ENCODE measurements at regions not wholly inside any gene's neighbourhood (a gene's known extent, or its start where the extent isn't known, plus 50 kb on each side); places are given as distances from the start of the nearest gene placed in this dataset.

DNA sequence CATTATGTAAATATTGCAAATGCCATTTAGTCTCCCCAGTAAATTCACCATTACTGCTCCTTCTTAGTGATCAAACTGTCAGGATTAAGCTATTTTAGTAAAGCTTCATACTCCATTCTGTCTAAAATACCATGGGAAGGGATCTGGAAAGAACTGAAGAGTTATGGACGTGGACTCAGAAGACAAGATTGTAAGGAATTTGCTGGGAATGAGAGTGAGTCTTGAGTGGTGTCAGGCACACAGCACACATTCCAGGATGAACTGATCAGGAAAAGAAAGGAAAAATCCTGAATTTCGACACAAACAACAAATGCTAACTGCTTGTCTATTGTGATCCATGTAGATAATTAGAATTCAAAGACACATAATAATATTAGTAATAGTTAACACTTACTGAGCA, 311.0 kb downstream of the CENPC start:
- DNase-seq (ENCODE audit: low read depth in 2 of 2) = no peak

DNA sequence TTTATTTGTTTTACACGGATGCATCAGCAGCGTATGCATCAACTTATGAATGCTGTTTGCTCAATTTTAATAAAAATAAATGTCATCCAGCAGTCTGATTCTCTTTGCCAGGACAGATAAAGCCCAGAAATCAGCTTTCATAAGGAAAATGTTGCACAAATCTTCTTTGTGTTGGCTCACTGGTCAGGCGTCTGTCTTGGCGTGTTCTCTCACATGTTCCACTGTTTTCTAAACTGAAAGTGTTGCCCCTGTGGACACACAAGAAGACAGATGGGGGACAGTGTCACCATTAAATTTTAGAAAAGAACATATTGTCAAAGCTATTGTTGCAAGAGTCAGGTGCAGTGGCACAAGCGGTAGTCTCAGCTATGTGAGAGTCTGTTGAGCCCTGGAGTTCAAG, 316.2 kb downstream of the CENPC start:
- DNase-seq (ENCODE audit: low read depth in 2 of 2) = no peak

DNA sequence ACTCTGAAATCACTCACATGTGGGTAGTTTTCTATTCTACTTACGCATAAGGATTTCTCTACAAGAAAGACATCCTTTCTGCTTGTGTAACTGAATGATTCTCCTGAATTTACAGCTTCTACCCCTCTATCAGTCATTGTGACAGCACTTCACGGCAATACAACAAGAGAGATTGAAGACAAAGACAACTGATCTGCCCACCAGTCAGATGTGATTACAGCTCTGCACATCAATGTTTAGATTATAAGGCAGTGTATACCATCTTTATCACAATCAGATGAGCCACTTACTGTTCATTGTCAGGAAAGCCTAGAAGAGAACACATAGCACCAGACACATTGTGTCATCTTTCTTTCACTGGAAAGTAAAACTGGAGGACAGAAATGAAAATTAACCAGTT, 324.4 kb downstream of the CENPC start:
- DNase-seq (ENCODE audit: low read depth in 2 of 2) = no peak

DNA sequence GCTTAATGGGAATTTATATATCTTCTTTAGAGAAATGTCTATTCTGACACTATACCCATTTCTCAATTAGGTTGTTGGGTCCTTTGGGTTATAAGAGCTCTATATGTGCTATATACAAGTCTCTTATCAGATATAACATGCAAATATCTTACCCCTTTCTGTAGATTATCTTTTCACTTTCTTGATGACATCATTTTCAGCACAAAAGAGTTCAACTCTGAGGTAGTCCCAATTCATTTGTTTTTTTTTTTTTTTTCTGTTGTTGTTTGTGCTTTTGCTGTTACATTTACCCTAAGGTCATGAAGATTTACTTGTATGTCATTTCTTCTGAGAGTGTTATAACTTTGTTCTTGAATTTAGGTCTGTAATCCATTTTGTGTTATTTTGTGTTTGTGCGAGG, 326.4 kb downstream of the CENPC start:
- no peak for DNase-seq (ENCODE audit: low read depth in 2 of 2)

DNA sequence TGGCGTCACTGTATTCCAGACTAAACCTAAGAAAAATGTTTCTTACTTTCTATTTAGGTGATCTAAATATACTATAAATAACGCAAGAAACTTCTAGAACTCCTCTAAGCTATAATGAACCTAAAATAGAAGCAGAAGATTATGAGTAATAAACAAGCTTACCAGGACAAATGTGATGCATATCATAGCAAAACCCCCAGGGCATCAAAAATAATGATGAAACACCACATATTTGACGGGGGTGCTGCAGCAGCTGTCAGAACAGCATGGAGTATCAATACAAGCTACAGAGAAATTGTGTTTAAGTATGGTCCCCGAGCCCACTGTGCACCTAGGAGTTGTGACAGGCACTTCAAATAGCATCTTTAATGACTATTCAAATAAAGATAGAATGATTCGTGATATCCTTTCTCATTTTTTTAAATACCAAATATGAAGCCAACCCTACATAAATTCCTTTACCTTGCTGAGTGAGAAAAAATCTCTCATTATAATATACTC, 337.3 kb downstream of the CENPC start:
- no peak for DNase-seq (ENCODE audit: low read depth in 2 of 2)

DNA sequence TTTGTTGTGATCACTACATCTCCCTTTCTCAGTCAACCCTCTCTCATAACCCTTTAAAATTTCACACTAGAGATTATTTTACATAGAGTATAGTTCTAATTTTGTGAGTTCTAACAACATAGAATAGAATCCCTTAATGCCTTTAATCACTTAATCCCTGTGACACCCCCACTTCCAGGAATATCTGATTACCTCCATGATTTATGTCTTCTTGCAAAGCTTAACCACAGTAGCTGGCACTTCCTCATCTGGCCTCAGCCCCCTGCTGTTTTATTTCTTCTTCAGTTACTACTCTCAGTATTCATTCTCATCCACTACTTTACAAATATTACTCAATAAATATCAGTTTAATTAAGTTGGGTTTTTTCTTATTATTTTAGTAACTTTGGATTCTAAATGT, 340.9 kb downstream of the CENPC start:
- no peak for DNase-seq (ENCODE audit: low read depth in 2 of 2)

DNA sequence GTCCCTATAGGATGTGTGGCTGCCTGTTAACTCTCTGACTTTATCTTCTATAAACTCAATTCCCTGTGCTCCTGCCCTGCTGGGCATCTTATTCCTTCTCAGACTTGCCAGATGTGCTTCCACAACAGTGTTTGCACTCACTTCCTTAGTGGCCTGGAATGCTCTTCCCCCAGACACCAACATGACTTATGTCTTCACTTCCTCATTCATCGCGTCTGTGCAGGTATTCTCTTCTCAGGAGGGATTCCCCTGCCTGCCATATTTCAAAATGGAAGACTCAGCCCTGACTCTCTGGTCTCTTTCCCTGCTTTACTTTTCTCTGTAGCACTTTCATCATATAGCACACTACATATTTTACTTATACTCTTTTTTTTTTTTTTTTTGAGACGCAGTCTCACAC, 344.0 kb downstream of the CENPC start:
- no peak for DNase-seq (ENCODE audit: low read depth in 2 of 2)

DNA sequence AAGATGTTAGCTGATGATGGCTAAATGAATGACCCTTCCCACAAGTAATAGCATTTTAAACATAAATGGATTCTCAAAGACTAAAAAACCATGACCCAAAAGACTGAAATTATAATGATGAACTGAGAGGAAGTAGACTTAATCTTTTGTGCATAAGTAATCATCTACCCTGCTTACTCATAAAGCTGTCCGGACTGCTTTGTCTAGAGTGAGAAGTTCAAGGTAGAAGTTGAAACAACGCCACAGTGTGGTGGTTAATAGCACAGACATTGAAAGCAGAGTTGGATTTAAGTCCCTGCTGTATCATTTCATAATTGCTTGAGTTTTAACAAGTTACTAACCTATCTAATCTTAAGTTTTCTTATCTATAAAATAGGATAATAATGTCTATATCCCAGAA, 346.6 kb downstream of the CENPC start:
- DNase-seq (ENCODE audit: low read depth in 2 of 2) = no peak

DNA sequence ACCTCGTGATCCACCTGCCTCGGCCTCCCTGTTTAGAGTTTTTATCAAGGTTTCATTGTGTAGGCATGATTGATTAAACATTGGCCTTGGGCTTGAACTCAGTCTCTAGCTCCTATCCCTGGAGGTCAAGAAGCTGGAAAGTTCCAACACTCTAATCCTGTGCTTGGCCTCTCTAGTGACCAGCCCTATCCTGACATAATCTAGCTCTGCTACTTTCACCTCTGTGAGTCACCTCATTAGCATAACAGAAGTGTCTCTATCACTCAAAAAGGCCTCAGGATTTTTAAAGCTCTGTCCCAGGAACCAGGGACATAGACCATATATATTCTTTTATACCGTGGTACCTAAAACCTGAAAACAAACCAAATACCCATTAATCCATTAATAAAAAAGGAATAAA, 377.5 kb downstream of the CENPC start:
- DNase-seq (ENCODE audit: low read depth in 2 of 2) = no peak

DNA sequence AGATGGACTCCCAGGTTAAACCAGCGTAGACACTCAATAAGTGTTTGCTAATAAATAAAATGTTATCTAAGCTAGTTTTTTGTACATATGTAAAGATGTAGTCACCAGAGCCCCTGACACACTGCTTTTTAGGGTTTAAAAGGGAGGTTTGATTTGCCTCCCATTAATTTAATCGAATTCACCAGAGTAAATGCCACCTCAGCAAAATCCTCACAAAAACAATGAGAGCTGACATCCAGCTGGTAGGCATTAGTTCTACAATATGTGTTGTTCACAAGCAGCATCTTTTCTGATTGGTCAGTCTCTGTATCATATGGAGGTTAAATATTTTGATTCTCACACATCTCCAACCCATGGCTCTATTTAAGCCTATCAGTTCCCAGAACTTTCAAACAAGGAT, 382.6 kb downstream of the CENPC start:
- DNase-seq (ENCODE audit: low read depth in 2 of 2) = no peak

DNA sequence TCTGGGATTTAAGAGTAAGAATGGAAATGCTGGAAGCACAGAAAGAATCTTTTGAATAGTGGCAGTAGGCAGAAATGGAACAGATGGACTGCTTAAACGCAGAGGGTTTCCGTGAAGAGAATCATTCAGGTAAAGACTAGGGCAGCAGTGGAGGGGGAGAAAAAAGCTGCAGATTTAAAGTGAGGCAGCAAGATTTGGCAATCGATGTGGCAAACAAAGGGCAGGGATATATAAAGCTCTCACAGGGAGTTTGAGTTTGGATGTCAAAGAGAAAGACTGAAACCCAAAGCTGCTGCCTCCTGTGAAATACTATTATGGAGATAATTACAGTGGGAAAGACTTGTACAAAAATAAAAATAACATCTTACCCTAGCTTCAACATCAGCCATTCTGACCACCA, 384.0 kb downstream of the CENPC start:
- no peak for DNase-seq (ENCODE audit: low read depth in 2 of 2)

DNA sequence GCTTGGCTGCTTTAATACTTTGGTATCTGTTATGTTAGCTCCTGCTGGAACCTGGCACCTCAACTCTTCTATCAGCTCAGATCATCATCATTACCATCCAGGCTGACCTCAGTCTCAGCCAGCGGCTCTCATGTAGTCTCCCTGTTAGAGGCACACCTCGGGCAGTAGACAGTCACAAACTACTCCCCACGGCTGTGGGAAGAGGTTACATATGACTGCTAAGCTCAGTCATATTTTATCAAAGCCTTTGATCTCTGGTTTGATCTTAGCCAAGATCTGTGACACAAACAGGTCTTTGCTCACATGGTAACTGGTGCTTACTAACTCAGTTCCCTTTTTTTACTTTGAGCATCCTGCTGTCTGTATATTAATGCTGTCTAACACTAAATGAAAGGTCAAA, 384.9 kb downstream of the CENPC start:
- DNase-seq (ENCODE audit: low read depth in 2 of 2) = no peak

DNA sequence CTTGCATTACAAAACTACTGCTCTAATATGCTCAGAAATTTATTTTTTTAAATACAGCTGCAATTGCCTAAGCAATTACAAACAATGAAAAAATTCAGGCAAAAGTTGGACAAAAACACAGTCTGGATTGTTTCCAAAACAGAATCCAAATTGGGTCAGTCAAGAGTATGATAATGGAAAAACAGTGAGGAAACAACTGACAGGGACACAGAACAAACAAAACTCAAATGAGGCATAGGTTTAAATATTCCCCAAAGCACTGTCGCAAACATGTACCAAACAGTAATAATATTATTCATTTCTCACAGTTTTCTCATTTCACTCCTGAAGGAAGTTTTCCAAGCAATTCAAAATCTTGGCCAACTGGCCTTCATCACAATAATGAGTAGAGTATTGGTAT, 386.6 kb downstream of the CENPC start:
- no peak for DNase-seq (ENCODE audit: low read depth in 2 of 2)

DNA sequence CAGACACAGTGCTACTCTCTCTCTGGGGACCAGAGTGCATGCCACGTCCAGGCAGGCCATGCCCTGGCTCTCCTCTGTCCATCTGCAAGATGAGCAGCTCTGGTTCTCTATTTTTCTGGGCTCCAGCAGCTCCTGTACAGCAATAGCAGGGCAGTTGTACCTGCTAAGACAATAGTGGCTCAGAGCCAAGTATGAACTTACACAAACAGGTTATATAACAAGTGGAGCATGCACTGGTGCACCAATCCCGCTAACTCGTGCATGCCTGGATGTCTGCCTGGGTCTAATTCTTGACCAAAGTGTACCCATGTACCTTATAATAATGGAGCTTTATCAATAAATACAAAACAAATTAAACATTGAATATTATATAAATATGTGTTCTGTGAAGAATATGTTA, 392.3 kb downstream of the CENPC start:
- no peak for DNase-seq (ENCODE audit: low read depth in 2 of 2)

DNA sequence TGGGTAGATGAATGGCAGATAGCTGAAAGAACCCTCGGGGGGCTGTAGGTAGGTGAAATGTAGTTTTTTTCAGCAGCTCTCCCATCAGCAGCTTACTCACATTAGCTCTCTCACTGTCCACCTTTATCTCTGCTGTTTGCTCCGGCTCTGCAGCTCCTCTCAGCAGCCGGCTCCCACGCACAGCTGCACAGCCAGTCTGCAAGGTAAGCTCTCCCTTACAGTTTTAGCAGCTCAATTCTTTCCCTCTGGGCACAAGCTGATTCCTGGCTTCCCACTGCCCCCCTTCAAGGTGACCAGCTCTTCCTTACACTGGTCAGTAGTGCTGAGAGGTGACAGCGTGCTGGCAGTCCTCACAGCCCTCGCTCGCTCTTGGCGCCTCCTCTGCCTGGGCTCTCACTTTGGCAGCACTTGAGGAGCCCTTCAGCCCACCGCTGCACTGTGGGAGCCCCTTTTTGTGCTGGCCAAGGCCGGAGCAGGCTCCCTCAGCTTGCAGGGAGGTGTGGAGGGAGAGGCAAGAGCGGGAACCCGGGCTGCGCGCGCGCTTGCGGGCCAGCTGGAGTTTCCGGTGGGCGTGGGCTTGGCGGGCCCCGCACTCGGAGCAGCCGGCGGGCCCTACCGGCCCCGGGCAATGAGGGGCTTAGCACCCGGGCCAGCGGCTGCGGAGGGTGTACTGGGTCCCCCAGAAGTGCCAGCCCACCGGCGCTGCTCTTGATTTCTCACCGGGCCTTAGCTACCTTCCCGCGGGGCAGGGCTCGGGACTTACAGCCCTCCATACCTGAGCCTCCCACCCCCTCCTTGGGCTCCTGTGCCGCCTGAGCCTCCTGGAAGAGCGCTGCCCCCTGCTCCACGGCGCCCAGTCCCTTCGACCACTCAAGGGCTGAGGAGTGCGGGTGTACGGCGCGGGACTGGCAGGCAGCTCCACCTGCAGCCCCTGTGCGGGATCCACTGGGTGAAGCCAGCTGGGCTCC, 393.6 kb downstream of the CENPC start:
- no peak for DNase-seq (ENCODE audit: low read depth in 2 of 2)

DNA sequence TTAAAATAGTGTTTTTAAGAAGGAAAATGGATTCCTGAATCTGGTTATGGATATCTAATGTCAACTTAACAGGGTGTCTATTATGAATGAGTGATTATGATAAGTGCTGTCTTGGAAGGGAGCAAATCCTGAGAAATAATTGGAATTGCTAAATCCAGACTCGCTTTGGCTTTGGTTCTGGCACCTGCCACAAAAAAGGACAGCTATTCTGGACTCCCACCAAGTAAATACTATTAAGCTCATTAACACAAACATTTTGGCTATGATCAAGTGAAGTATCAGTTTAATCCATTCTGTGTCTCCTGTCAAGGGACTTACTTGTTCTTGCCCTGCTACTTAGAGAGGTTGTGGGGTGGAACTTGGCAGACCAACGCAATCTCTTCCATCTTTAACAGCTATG, 403.7 kb downstream of the CENPC start:
- no peak for DNase-seq (ENCODE audit: low read depth in 2 of 2)

DNA sequence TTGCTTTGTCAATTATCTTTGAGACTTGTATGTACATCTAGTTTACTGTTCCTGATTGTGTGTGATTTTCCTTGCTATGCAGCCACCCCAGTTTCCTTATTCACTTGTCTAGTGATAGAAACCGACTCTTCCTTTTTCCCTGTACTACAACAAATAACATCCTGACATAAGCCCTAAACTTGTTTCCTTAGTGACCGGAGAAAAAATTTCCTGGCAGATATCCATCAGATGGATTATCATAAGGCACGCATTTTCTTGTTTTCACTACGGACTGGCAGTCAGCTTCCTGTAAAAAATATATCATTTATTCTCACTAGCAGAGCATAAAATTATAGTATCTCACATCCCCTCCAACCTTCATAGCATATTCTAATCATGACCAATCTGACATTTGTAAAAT, 410.7 kb downstream of the CENPC start:
- DNase-seq (ENCODE audit: low read depth in 2 of 2) = no peak

DNA sequence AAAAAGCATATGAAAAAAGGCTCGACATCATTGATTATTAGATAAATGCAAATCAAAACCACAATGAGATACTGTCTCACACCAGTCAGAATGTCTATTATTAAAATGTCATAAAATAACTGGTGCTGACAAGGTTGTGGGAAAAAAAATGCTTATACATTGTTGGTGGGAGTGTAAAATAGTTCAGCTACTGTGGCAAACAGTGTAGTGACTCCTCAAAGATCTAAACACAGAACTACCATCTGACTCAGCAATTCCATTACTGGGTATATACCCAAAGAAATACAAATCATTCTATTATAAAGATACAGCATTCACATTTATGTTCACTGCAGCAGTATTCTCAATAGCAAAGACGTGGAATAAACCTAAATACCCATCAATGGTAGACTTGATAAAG, 412.1 kb downstream of the CENPC start:
- no peak for DNase-seq (ENCODE audit: low read depth in 2 of 2)

DNA sequence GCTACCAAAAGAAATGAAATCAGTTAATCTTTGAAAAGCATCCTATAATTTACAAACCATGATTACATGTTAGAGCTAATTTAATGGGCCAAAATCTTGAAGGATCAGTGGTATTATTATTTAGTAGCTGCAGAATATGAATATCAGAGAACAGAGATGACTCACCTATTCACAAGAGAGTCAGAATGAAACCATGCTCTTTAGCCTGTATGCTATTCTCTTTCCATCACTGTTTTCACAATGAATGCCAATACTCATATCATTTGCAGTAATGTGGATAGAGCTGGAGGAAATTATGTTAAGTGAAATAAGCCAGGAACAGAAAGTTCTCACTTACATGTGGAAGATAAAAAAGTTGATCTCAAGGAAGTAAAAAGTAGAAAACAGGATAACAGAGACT, 414.1 kb downstream of the CENPC start:
- no peak for DNase-seq (ENCODE audit: low read depth in 2 of 2)

DNA sequence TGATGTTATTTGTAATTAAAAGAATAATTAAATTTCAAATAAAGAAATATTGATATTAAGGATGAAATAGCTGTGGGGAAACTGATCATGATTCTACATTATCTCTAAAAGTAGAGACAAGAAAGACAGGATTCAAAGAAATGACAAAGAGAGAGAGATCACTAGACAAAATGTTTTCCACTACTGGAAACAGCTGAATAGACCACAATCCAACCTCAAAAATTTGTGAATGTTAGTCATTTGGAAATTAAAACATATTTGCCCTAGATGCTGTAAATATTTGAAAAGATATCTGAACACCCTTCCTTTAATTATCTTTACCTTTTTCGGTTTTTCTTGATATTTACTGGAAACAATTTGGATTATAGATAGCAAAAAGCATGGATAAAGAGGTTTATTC, 414.9 kb downstream of the CENPC start:
- no peak for DNase-seq (ENCODE audit: low read depth in 2 of 2)

DNA sequence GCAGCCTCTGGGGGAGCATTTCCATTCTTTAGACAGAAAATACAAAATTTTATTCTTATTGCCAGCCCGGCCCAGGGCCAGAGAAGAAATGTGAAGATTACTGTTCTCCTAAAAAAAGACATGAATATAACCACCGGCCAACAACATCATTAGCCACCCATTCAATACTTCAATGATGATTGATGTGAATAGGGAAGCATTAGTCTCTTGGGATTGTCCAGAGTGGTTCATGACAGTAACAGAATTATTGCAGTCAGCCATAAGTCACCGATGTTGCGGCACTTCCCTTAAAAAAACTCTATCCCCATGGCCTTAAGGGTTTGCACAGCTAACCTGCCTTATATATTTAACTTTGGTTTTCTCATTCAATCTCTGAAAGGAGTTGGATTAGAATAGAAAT, 418.7 kb downstream of the CENPC start:
- no peak for DNase-seq (ENCODE audit: low read depth in 2 of 2)

DNA sequence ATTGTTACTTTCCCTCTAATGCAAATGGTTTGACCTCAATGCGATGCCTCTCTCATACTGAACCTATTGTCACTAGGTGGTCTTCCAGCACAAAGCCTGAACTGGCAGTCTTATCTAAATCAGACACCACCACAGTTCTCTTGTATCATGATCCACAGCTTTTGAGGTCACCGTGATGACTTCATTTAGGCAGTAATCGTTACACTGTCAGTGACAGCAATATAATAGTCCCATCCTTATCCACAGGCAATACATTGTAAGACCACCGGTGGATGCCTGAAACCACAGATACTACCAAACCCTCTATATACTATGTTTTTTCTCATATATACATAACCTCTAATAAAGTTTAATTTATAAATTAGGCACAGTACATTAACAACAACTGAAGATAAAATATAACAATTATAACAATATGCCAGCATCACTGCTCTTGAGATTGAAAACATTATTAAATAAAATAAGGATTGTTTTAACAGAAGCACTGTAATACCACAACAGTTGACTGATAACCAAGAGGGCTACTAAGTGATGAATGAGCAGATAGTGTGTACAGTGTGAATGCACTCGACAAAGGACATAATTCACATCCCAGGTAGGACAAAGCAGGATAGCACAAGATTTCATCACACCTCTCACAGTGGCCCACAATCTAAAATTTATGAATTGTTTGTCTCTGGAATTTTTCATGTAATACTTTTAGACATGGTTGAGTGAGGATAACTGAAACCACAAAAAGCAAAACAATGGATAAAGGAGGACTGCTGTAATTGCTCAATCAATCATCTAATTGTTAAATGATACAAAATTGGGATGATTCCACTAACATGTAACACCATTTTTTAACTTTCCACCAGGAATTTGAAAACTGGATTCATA, 419.4 kb downstream of the CENPC start:
- no peak for DNase-seq (ENCODE audit: low read depth in 2 of 2)

DNA sequence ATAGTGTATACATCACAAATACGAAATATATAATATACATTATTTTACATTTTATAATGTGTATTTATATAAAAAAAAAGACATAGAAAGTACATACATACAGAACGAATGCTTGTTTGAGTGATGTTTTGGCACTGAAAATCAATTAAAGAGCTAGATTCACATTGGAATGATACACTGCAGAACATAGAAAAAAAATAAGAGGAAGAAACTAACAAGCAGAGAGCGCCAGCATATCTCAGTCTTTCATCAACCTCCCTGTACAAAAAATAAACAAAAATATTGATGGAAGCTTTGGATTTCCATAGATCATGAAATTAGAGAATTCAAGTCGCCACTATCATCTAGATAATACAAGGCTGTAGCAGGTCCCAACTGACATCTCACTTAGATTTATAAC, 420.6 kb downstream of the CENPC start:
- DNase-seq (ENCODE audit: low read depth in 2 of 2) = no peak

All from stimulated activated CD8-positive, alpha-beta memory T cell treated with anti-CD3 and anti-CD28 coated beads, Interleukin-2, amount 100 ng/mL, for 48 hours (primary cell).